BJ (cell line): ENCODE measurements at regions not wholly inside any gene's neighbourhood (a gene's known extent, or its start where the extent isn't known, plus 50 kb on each side); places are given as distances from the start of the nearest gene placed in this dataset.
"Not testable (repeated sequence)": the region's sequence is repeated elsewhere in the genome, so short reads cannot be mapped to it uniquely, and the experiment has no call there.

Experiments
- CTCF ChIA-PET: fragments of 350-600 bp; formaldehyde crosslinking; extraction: SDS; loops from one replicate; lab custom pipeline; 2021; ENCODE audit warnings: antibody characterized with exemption, inconsistent platforms; lab: Yijun Ruan, JAX
- POLR2A ChIA-PET: fragments of 300-600 bp; sonication (Branson Sonifier 250); formaldehyde crosslinking; extraction: SDS; loops from one replicate; lab custom pipeline; 2021; ENCODE audit warnings: antibody characterized with exemption; lab: Charles Lee
- DNase-seq: peaks from one replicate; pipeline ENCODE4 v3.0.0-alpha.2; 2011; ENCODE audit warnings: low read depth
- H3K27me3 ChIP-seq: 2 replicates; pipeline ENCODE4 v1.6.0; 2011; ENCODE audit warnings: low read length; ENCODE audit not compliant: control insufficient read depth, insufficient read depth
- H3K36me3 ChIP-seq: 2 replicates; pipeline ENCODE4 v1.5.1; 2011; ENCODE audit warnings: low read length; ENCODE audit not compliant: control insufficient read depth, insufficient read depth
- H3K4me3 ChIP-seq: 2 replicates; pipeline ENCODE4 v1.5.1; 2011; ENCODE audit warnings: low read depth, mild to moderate bottlenecking, control low read depth, low read length
- CTCF ChIP-seq: IDR thresholded peaks from 2 replicates; pipeline ENCODE4 v1.5.1; 2011; ENCODE audit warnings: low read depth, mild to moderate bottlenecking, control low read depth, inconsistent platforms, low read length, moderate library complexity; ENCODE audit not compliant: insufficient read depth

- no peaks in the 10 kb centered on the region for H3K36me3 ChIP-seq
- no peaks in the 10 kb centered on the region for H3K27me3 ChIP-seq
- ChIA-PET CTCF (no interaction called here), POLR2A (no interaction called here)
- no peak for TF ChIP-seq CTCF
- DNase-seq: no peak
- no peak overlapping the region for H3K4me3 ChIP-seq
These were observed 184.0 kb upstream of the CNTN6 start for GRCh38 chr3:908839-909238.

GRCh38 chr3:912717-913116, 180.1 kb upstream of the CNTN6 start:
- H3K4me3 ChIP-seq, H3K27me3 ChIP-seq, H3K36me3 ChIP-seq, POLR2A ChIA-PET, CTCF ChIA-PET, DNase-seq: not testable (repeated sequence)

- no peak overlapping the region for H3K4me3 ChIP-seq
- no peaks in the 10 kb centered on the region for H3K36me3 ChIP-seq
- no peak for TF ChIP-seq CTCF
- ChIA-PET POLR2A (no interaction called here), CTCF (no interaction called here)
- H3K27me3 ChIP-seq: no peaks in the 10 kb centered on the region
- no peak for DNase-seq
These were observed 169.5 kb upstream of the CNTN6 start for GRCh38 chr3:923161-923910.

GRCh38 chr3:930866-931265, 162.0 kb upstream of the CNTN6 start:
- CTCF ChIA-PET: no interaction called here
- DNase-seq: no peak
- Histone ChIP-seq H3K36me3 (no peaks in the 10 kb centered on the region), H3K4me3 (no peak overlapping the region), H3K27me3 (no peaks in the 10 kb centered on the region)
- TF ChIP-seq CTCF: no peak
- POLR2A ChIA-PET: no interaction called here

GRCh38 chr3:933326-933725, 159.5 kb upstream of the CNTN6 start:
- no peak overlapping the region for H3K4me3 ChIP-seq
- DNase-seq: no peak
- no peak for TF ChIP-seq CTCF
- H3K27me3 ChIP-seq: no peaks in the 10 kb centered on the region
- ChIA-PET CTCF (no interaction called here), POLR2A (no interaction called here)
- H3K36me3 ChIP-seq: no peaks in the 10 kb centered on the region

GRCh38 chr3:944786-945185, 148.0 kb upstream of the CNTN6 start:
- POLR2A ChIA-PET: no interaction called here
- no peak overlapping the region for H3K4me3 ChIP-seq
- CTCF ChIA-PET: no interaction called here
- no peaks in the 10 kb centered on the region for H3K27me3 ChIP-seq
- TF ChIP-seq CTCF: no peak
- no peak for DNase-seq
- no peaks in the 10 kb centered on the region for H3K36me3 ChIP-seq
